ENCODE measurements at regions not wholly inside any gene's neighbourhood (a gene's known extent, or its start where the extent isn't known, plus 50 kb on each side); places are given as distances from the start of the nearest gene placed in this dataset.

DNA sequence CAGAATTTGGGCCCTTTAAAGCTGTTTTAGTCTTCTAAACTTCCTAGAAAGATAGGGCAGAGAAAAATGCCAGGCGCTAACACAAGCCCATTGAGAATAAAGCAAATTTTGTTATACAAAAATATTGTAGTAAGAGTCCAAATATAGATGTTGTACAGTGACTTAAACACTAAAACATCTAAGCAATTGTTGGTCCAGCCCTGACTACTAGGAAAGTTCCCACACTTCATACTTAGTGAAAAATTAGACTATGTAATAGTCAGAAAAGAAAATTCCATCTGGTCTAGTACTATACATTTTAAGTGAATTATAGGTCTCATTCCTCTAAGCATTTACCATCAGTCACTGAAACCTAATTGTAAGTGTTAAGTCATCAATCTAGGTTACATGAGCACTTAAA is 1518.3 kb upstream of the SLC10A2 start:
- DNase-seq (no peak), ATAC-seq (no peak)
- Mint-ChIP-seq H3K9me3 (peaks cover 0 to 8% of the 10 kb centered on the region in 2 donors), H3K27me3 (peaks cover 7% of the 10 kb centered on the region), H3K4me3 (no peak overlapping the region), H3K4me1 (no peaks in the 10 kb centered on the region), H3K27ac (no peak overlapping the region)

DNA sequence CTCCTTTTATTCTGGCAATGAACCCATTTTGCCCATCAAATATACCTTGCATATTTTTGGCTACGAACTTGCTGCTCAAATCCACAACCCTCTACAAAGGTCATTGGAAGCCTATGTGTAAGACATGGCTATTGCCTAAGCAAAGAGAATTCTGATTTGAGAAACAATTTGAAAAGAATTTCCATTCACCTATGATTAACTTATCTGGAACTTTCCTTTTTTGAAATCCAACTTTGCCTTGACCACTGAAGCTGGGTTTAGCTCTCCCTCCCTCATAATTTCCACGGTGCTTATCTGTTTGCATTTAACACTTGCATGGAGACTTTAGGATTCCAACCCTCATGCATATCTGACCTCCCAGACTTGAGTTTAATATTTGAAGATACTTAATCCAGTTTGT is 1514.7 kb upstream of the SLC10A2 start:
- H3K4me1 Mint-ChIP-seq = no peaks in the 10 kb centered on the region

DNA sequence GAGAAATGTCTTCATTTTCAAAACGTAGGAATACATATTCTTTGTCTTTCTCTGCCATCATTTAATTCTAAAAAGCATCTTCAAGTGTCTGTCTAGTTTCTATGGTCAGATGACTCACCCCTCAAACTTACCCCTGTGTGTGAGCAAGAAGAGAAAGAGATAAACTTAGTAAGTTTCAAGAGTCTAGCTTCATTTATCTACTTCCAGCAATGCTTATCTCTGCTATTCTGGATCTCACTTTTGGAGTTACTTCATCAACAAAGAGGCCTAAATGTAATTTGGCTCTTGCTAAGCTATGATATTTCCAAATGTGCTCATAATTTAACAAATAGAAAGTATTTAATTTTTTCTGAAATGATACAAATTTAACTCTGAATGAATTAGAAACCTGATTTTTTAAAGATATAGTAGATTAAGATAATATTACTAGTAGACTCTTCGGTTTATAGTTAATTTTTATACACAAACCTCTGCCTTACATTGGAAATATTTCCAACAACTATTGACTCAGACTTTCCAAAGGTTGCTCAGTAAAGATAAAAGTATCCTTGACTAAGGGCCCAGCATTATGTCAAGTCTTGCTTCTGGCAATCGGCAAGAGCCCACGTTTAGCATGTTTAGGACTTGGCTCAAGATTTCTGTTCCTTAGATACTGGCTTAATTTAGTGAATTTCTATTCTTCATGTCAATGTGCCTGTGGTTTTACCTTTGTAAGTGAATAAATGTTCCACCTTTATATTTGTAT is 1511.0 kb upstream of the SLC10A2 start:
- Mint-ChIP-seq H3K27me3 (peaks cover 7% of the 10 kb centered on the region), H3K9me3 (peaks cover 0 to 8% of the 10 kb centered on the region in 2 donors), H3K27ac (no peak overlapping the region), H3K4me3 (no peak overlapping the region), H3K4me1 (no peaks in the 10 kb centered on the region)
- ATAC-seq (no peak), DNase-seq (no peak)

More for the DNA sequence above, 1514.7 kb upstream of the SLC10A2 start:
- H3K9me3 Mint-ChIP-seq = peaks cover 0 to 8% of the 10 kb centered on the region in 2 donors
- H3K27me3 Mint-ChIP-seq = peaks cover 7% of the 10 kb centered on the region
- H3K4me3 Mint-ChIP-seq = no peak overlapping the region
- DNase-seq (no peak), ATAC-seq (no peak)
- H3K27ac Mint-ChIP-seq = no peak overlapping the region

DNA sequence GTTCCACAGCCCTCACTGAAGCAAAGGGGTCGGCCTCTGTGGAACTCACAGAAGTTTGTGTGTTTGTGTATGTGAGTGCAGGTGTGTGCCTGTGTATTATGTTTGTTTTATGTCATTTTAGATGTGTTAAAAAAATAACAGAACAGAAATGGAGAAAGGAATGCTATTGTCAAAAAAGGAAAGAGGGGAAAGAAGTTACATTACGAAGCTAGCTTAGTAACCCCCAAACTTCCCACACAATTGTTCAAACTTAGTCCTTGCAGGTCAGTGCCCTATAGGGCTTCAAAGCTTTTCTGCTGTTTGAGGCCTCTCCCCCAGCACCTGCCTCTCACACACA is 1505.6 kb upstream of the SLC10A2 start:
- Mint-ChIP-seq H3K27ac (no peak overlapping the region), H3K4me1 (no peaks in the 10 kb centered on the region), H3K4me3 (no peak overlapping the region), H3K9me3 (no peaks in the 10 kb centered on the region), H3K27me3 (no peaks in the 10 kb centered on the region)
- ATAC-seq = no peak
- no peak for DNase-seq

DNA sequence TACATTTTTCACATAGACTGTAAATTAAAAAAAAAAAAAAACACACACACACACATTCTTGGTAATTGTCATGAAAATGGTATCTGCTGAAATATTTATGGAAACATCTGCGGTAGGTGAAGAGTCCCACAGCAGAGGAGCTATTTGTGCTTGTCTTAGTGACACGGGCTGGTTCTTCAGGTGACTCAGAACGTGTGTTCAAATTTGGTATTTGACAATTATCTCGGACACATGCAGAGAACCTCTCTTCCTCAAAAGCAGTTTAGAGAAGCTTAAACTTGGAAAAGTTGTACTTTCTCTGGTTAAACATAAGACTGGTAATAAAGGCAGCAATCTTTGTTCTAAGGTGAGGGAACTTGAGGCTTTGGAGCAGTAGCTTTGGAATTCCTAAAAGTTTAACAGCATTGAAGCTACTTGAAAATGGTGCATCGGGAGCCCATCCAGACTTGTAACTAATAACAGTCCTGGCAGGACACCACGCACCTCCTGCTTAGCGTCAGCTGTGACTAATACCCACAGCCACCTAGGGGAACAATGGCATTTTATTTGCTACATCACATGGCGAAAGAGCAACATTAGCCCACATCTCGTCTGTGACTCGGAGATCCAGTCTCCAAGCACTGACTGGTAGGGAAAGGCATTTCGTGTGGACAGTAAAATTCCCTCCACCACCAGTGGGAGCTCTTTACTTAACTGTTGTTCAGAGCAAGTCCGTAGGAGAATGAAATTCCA is 1505.1 kb upstream of the SLC10A2 start:
- no peak for DNase-seq
- no peaks in the 10 kb centered on the region for H3K27me3 Mint-ChIP-seq
- ATAC-seq = no peak

DNA sequence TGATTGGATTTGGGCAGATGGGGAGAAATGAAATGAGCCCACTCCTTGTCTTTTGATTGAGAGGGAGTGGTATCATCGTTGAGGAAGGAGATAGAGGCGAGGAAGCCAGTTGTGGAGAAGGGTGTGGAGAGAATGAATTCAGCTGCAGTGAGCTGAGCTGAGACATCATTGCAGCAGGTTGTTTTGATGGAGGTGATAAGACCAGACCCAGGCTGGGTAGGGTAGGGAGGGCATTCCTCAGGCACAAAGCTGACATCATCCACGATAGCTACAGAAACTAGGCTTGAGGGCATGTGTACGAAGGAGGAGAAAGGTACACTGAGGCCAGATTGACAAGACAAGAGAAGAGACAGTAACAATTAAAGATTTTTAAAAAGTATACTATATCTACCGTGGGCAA is 1500.9 kb upstream of the SLC10A2 start:
- Mint-ChIP-seq H3K4me3 (no peak overlapping the region), H3K4me1 (no peaks in the 10 kb centered on the region), H3K9me3 (peaks cover 5 to 8% of the 10 kb centered on the region in 2 donors), H3K27ac (no peak overlapping the region), H3K27me3 (no peaks in the 10 kb centered on the region)
- no peak for ATAC-seq
- DNase-seq = no peak

More for the DNA sequence above, 1505.1 kb upstream of the SLC10A2 start:
- Mint-ChIP-seq H3K27ac (no peak overlapping the region), H3K4me1 (no peaks in the 10 kb centered on the region), H3K9me3 (no peaks in the 10 kb centered on the region), H3K4me3 (no peak overlapping the region)

DNA sequence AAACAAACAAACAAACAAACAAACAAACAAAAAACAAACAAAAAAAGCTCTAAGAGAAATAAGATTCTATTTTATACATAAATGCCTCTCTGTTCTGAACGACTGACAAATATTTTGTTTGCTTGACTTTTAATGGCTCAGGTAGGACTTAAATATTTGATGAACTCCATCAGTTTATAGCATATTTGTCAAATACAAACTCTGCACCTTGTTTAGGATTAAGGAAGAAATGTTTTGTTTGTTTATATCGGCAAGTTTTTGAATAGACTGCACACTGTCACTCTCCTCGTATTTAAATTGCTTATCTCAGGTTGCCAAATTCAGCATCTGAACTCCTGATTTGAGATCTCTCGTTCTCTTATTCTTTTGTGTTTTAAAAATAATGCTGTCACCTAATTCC is 1499.7 kb upstream of the SLC10A2 start:
- no peak for ATAC-seq
- no peak overlapping the region for H3K27ac Mint-ChIP-seq

DNA sequence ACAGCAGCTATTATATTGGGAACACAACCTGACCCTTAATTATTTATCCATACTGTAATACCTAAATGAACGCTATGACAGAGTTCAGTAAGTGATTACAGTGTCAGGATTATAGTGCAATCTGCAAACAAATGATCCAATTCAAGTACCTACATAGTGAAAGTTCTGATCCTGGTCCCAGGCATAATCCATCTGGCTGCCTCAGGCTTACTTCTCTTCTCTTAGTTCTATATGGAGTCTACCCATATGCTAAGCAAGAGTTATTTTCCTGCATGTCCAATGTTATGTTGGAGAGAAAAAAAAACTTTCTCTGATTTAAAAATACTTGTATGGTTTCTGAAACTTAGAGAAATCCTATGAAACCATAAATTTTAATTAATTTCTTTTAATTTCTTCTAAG is 1487.7 kb upstream of the SLC10A2 start:
- no peaks in the 10 kb centered on the region for H3K27me3 Mint-ChIP-seq
- no peak for DNase-seq
- H3K27ac Mint-ChIP-seq = no peak overlapping the region
- H3K4me3 Mint-ChIP-seq = no peak overlapping the region
- ATAC-seq = no peak
- no peaks in the 10 kb centered on the region for H3K4me1 Mint-ChIP-seq
- peaks cover 0 to 7% of the 10 kb centered on the region in 2 donors for H3K9me3 Mint-ChIP-seq

More for the DNA sequence above, 1499.7 kb upstream of the SLC10A2 start:
- DNase-seq = no peak
- Mint-ChIP-seq H3K4me3 (no peak overlapping the region), H3K9me3 (peaks cover 5 to 8% of the 10 kb centered on the region in 2 donors), H3K4me1 (no peaks in the 10 kb centered on the region), H3K27me3 (no peaks in the 10 kb centered on the region)

DNA sequence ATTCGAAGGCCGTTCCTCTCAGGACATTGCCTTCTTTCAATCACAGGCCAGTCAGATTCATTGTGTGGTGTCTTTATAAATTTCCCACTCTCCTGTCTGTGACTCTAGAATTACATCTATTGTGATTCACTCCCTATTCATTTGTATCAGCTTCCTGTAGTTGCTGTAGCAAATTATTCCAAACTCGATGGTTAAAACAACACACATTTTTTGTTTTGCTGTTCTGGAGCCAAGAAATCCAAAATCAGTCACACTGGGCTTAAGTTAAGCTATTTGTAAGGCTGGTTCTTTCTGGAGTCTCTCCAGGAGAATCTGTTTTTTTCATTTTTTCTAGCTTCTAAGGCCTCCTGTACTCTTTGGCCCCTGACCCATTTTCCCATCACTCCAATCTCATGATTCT is 1487.0 kb upstream of the SLC10A2 start:
- Mint-ChIP-seq H3K27me3 (no peaks in the 10 kb centered on the region), H3K4me3 (no peak overlapping the region), H3K4me1 (no peaks in the 10 kb centered on the region), H3K27ac (no peak overlapping the region), H3K9me3 (peaks cover 0 to 7% of the 10 kb centered on the region in 2 donors)
- ATAC-seq (no peak), DNase-seq (no peak)

DNA sequence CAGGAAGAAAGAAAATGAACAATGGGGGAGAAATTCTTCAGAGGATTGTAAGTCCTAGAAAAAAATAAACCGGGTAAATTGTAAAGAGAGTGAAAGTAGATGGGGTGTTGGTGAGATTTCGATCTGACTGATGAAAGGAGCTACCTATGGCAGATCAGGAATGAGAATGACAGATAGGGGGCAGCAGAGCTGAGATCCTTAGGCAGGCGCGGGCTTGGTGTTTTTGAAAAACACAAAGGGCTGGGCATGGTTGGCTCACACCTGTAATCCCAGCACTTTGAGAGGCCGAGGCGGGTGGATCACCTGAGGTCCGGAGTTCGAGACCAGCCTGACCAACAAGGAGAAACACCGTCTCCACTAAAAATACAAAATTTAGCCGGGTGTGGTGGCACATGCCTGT is 1468.6 kb upstream of the SLC10A2 start:
- DNase-seq = no peak
- Mint-ChIP-seq H3K27me3 (no peaks in the 10 kb centered on the region), H3K4me1 (no peaks in the 10 kb centered on the region), H3K4me3 (no peak overlapping the region), H3K9me3 (no peaks in the 10 kb centered on the region), H3K27ac (no peak overlapping the region)
- ATAC-seq = no peak

DNA sequence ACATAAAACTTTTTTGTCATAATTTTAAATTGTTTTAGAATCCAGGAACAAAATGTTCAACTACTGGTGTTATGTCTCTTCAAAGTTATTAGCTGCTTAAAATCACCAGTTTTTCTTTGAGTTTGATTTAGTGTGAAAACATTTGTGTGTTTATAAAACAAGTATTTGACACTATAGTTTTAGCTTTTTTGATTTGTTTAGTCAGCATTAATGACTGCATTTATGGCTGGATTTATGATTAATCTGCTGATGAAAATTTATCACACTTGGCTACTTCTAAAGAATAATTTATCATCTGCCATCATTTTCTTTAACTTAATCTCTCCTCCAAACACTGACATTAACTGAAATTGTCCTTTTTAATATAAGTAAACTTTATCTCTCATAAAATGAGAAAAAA is 1465.9 kb upstream of the SLC10A2 start:
- DNase-seq = no peak
- Mint-ChIP-seq H3K4me1 (no peaks in the 10 kb centered on the region), H3K27ac (no peak overlapping the region), H3K9me3 (no peaks in the 10 kb centered on the region), H3K4me3 (no peak overlapping the region), H3K27me3 (no peaks in the 10 kb centered on the region)
- no peak for ATAC-seq

DNA sequence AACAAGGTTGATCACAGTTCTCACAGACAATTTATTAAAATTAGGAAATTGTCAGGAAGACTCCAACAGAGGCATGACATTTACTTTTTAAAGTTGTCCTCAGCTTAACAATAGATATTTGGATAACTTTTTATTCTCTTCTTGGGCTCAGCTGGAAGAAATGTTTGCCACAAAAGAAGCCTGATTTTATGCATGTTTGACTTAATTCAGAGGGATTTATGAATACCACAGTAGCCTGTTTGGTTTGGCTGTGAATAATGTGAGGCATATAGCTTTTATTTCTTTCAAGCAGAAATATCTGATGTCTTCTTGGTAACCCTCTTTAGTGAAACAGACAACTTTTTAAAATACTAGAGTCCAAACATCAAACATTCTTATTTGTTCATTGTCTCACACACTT is 1464.5 kb upstream of the SLC10A2 start:
- H3K4me1 Mint-ChIP-seq = no peaks in the 10 kb centered on the region
- no peak for DNase-seq
- no peaks in the 10 kb centered on the region for H3K27me3 Mint-ChIP-seq
- peaks cover 0 to 3% of the 10 kb centered on the region in 2 donors for H3K9me3 Mint-ChIP-seq
- H3K4me3 Mint-ChIP-seq = no peak overlapping the region
- no peak for ATAC-seq
- no peak overlapping the region for H3K27ac Mint-ChIP-seq

DNA sequence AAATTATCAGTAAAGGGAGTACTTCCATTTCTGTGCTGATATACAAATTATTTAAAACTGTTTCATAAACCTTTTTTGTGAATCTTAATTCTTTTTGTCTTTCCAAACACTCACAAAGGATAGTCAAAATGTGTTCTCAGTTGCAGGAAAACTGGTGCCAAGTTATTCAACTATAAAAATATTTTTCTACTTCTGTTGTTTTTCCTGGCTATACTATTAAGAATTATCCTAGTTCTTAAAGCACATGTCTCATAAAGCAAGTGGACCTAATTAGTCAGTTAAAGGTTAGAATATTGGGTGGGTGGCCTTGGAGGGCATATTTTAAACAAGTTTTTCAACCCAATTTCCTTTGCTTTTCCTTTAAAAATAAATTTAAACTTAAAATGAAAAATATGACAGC is 1460.3 kb upstream of the SLC10A2 start:
- H3K4me1 Mint-ChIP-seq = no peaks in the 10 kb centered on the region
- no peak for DNase-seq
- no peak overlapping the region for H3K27ac Mint-ChIP-seq
- H3K27me3 Mint-ChIP-seq = no peaks in the 10 kb centered on the region
- no peak overlapping the region for H3K4me3 Mint-ChIP-seq
- H3K9me3 Mint-ChIP-seq = peaks cover 0 to 17% of the 10 kb centered on the region in 2 donors
- no peak for ATAC-seq

DNA sequence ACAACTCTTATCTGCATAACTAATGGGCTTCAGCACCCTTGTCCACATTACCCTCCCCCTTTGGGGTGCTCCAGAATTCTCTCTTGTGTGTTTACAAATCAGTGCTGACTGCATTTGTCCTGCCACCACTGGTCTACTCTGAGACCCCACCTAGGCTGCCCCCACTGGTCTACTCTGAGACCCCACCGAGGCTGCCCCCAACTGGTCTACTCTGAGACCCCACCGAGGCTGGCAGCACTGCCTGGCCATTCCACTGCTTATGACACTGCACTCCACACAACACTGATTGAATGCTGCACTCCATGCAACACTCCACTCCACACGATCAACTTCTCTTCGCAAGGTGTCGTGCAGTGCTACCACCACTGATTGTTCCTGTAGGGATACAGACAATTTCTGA is 1459.2 kb upstream of the SLC10A2 start:
- Mint-ChIP-seq H3K27me3 (no peaks in the 10 kb centered on the region), H3K4me1 (no peaks in the 10 kb centered on the region), H3K27ac (no peak overlapping the region), H3K4me3 (no peak overlapping the region), H3K9me3 (peaks cover 0 to 23% of the 10 kb centered on the region in 2 donors)
- no peak for ATAC-seq
- no peak for DNase-seq

DNA sequence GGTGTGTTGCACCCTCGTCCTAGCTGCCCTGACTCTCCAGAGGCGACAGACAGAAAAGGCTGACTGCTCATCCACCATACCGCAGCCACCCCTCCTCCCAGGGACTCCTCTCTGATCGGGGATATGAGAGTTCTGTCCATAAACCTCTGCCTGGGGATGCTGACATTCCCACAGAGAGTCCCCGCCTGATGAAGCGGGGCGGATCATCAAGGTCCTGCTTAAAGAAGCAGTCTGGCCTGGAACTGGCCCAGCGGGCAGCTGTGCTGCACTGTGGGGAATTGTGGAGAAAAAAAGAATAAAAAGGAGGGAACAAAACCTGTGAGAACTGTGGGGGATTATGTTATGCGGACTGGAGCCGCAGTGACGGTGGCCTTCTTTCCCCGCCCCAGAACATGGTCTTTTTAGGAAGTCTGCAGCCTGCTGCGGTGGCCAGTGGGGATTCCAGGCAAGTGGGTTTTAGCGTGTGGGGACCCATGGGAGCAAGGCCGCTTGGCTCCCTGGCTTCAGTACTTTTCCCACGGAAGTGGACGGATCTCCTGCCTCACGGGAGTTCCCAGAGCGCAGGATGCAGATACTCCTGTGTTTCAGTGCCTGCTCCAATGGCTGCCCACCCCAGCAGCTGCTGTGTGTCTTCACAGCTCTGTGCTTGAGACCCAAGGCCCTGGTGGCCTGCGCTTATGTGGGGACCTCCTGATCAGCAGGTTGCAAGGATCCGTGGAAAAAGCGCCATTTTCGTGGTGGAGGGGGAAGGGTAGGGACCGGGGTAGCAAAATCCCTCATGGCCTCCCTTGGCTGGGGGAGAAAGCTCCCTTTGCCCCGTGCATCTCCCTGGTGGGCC is 1456.2 kb upstream of the SLC10A2 start:
- Mint-ChIP-seq H3K4me1 (no peaks in the 10 kb centered on the region), H3K9me3 (peaks cover 0 to 23% of the 10 kb centered on the region in 2 donors), H3K4me3 (no peak overlapping the region), H3K27ac (no peak overlapping the region), H3K27me3 (no peaks in the 10 kb centered on the region)
- ATAC-seq (no peak), DNase-seq (no peak)

DNA sequence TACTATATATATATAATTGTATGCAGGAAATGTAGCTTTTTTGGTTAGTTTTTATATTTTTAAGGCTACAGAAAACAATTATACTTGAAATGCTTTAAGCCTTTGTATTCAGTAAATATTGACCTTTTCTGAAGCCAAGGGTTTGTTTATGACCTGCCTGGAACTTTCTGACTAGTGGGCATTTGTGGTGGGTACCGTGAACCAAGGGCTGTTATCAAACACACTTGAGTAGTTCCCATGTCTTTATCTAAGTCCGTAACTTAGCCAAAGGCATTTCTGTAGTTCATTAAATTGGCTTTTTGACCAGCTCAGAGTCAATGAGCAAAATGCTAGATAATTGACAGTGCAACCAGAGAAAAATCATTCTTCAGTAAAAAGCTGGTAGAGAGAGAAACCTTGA is 1444.2 kb upstream of the SLC10A2 start:
- ATAC-seq (no peak), DNase-seq (no peak)
- H3K9me3 Mint-ChIP-seq = peaks cover 0 to 4% of the 10 kb centered on the region in 2 donors
- no peaks in the 10 kb centered on the region for H3K4me1 Mint-ChIP-seq
- no peak overlapping the region for H3K4me3 Mint-ChIP-seq
- H3K27ac Mint-ChIP-seq = no peak overlapping the region
- no peaks in the 10 kb centered on the region for H3K27me3 Mint-ChIP-seq

Measured in stimulated activated naive CD8-positive, alpha-beta T cell treated with anti-CD3 and anti-CD28 coated beads, Interleukin-15, amount 100 ng/mL, for 72 hours (primary cell).